Gastrocnemius medialis (tissue), 4 donors: ENCODE measurements at regions not wholly inside any gene's neighbourhood (a gene's known extent, or its start where the extent isn't known, plus 50 kb on each side); places are given as distances from the start of the nearest gene placed in this dataset.

ENCODE experiments used
- ATAC-seq, 2 donors: fragments of 150-250 bp; one replicate each; pipeline ENCODE4 v1.9.1; 2016
- DNase-seq, 2 donors: peaks; one replicate each; pipeline ENCODE4 v3.0.0-alpha.2; 2019
- H3K27ac ChIP-seq, 4 donors: fragments of 200-600 bp; sonication (generic); 1 replicate in 1 of 4; 2 replicates in 3 of 4; pipeline ENCODE4 v1.5.1; 2016 to 2018; ENCODE audit warnings: mild to moderate bottlenecking in 2 of 4, moderate library complexity in 1 of 4
- H3K27me3 ChIP-seq, 3 donors: fragments of 200-600 bp; sonication (generic) in 2 of 3; 1 replicate in 1 of 3; 2 replicates in 2 of 3; pipeline versions ENCODE4 v1.5.1 to v1.6.0; 2016 to 2019; ENCODE audit warnings: mild to moderate bottlenecking in 1 of 3, moderate library complexity in 1 of 3
- H3K36me3 ChIP-seq, 2 donors: fragments of 200-600 bp; sonication (generic) in 1 of 2; one replicate each; pipeline ENCODE4 v1.5.1; 2017 to 2018
- H3K4me1 ChIP-seq, 2 donors: fragments of 200-600 bp; sonication (generic) in 1 of 2; one replicate each; pipeline ENCODE4 v1.5.1; 2016 to 2017; ENCODE audit warnings: mild to moderate bottlenecking in 2 of 2
- H3K4me3 ChIP-seq, 4 donors: fragments of 200-600 bp; sonication (generic) in 3 of 4; 1 replicate in 1 of 4; 2 replicates in 3 of 4; pipeline ENCODE4 v1.5.1; 2016 to 2019; ENCODE audit warnings: mild to moderate bottlenecking in 2 of 4
- H3K9me3 ChIP-seq, 3 donors: fragments of 200-600 bp; sonication (generic) in 2 of 3; 1 replicate in 1 of 3; 2 replicates in 2 of 3; pipeline ENCODE4 v1.5.1; 2016 to 2019
- POLR2A ChIP-seq, 2 donors: fragments of 450-650 bp; IDR thresholded peaks; one replicate each; pipeline ENCODE4 v1.6.1; 2017; ENCODE audit warnings: antibody characterized with exemption in 2 of 2, mild to moderate bottlenecking in 2 of 2, moderate library complexity in 2 of 2
- in situ Hi-C, 4 donors: fragments of 200-750 bp; cut with MboI; loops; one replicate each; pipeline versions ENCODE4 v1.15.0 to v1.8.0; 2017; ENCODE audit warnings: low sequenced_read_pairs in 4 of 4
- intact Hi-C: fragments of 100-400 bp; cut with DNase I; formaldehyde crosslinking; loops from one replicate; pipeline ENCODE4 v1.15.1; 2023; ENCODE audit warnings: low total_unique reads
- TF ChIP-seq, protein P1 (sequence below), 5 experiments: fragments of 450-650 bp in 3 of 5; fragments of 200-600 bp in 2 of 5; sonication (generic) in 2 of 5; IDR thresholded peaks in 4 of 5; conservative IDR thresholded peaks in 1 of 5; 1 replicate in 4 of 5; 2 replicates in 1 of 5; pipeline ENCODE4 v1.5.1; 2016 to 2019; ENCODE audit warnings: antibody characterized with exemption in 5 of 5, mild to moderate bottlenecking in 3 of 5, moderate library complexity in 3 of 5

GRCh38 chr2:217220228-217221013 lies 360.6 kb upstream of the TNP1 start:
- Histone ChIP-seq H3K27ac (no peak overlapping the region), H3K36me3 (no peaks in the 10 kb centered on the region), H3K9me3 (no peaks in the 10 kb centered on the region), H3K4me1 (peaks cover 10% of the 10 kb centered on the region in 2 donors), H3K27me3 (no peaks in the 10 kb centered on the region), H3K4me3 (no peak overlapping the region)
- ATAC-seq (peak; percentile 49), DNase-seq (no peak)
- in situ Hi-C loops, result no loop called here
- no peak for TF ChIP-seq POLR2A (IDR thresholded peaks at IDR 0.05)
- TF ChIP-seq, protein P1, sequence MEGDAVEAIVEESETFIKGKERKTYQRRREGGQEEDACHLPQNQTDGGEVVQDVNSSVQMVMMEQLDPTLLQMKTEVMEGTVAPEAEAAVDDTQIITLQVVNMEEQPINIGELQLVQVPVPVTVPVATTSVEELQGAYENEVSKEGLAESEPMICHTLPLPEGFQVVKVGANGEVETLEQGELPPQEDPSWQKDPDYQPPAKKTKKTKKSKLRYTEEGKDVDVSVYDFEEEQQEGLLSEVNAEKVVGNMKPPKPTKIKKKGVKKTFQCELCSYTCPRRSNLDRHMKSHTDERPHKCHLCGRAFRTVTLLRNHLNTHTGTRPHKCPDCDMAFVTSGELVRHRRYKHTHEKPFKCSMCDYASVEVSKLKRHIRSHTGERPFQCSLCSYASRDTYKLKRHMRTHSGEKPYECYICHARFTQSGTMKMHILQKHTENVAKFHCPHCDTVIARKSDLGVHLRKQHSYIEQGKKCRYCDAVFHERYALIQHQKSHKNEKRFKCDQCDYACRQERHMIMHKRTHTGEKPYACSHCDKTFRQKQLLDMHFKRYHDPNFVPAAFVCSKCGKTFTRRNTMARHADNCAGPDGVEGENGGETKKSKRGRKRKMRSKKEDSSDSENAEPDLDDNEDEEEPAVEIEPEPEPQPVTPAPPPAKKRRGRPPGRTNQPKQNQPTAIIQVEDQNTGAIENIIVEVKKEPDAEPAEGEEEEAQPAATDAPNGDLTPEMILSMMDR (IDR thresholded peaks at IDR 0.05 in 4 of 5, conservative IDR thresholded peaks at IDR 0.05 in 1 of 5), result no peak
- intact Hi-C loops, result no loop called here

DNA sequence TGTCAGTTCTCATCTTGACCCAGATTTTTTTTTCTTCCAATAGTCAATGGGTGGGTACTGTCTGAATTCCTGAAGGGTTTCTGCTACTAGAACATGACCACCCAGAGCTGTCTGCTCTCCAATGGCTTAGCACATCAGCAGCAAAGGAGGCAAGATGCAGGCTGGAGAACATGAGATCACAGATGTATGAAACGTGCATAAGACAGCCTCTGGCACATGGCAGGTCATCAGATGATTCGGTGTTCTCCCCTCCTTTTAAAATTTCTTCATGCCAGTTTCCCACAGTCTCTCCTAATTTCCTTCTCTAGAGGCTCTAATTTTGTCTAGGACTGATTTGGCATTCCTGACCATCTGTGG lies 359.3 kb upstream of the TNP1 start:
- Histone ChIP-seq H3K27ac (no peak overlapping the region), H3K27me3 (no peaks in the 10 kb centered on the region), H3K9me3 (no peaks in the 10 kb centered on the region), H3K4me3 (no peak overlapping the region), H3K4me1 (peaks cover 10% of the 10 kb centered on the region in 2 donors), H3K36me3 (no peaks in the 10 kb centered on the region)
- in situ Hi-C loops (no loop called here), intact Hi-C loops (no loop called here)
- DNase-seq, result no peak
- no peak for TF ChIP-seq POLR2A (IDR thresholded peaks at IDR 0.05)
- TF ChIP-seq, protein P1 (IDR thresholded peaks at IDR 0.05 in 4 of 5, conservative IDR thresholded peaks at IDR 0.05 in 1 of 5), result no peak
- no peak for ATAC-seq

DNA sequence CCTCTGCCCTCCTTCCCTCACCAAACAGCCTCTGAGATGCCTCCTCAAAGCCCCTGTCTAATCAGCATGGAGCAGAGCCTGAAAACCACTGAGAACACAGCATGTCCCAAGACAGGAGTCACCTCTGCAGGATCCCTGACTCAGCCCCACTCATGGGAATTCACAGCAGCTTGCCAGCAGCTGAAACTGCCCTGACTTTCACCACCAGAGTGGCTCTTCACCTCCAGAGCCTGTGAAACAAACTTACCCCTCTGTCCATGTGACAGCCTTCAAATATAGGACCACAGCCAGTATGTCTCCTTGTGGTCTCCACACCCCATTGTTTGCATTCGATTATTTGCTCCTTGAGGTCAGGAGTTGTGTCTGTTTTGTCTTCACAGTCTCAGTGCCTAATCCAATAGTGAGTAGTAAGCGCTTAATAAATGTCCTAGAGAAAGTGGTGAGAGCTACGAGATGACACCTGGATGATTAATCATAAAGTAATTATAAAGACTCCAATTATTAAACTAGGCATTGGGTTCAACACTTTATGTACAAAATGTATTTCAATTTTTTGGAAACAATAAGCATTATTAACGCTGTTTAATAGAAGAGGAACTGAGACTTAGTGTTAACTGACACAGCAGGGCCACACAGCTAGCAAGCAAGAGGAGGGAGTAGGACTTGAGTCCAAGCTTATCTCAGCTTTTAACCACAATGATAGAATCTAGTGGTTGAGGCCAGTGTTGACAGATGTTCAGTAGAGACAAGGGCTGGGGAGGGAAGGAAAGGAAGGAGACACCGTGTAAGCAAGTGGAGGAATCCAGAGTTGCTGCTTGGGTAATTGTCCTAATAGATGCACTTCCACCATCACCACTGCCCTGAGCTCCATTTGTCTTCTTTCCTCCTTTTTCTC lies 358.7 kb upstream of the TNP1 start:
- in situ Hi-C loops, result no loop called here
- no peak overlapping the region for H3K4me3 ChIP-seq
- H3K9me3 ChIP-seq, result no peaks in the 10 kb centered on the region
- no peaks in the 10 kb centered on the region for H3K27me3 ChIP-seq
- ATAC-seq, result no peak
- peak in 1 of 2 donors; percentile 13 for DNase-seq
- TF ChIP-seq POLR2A (IDR thresholded peaks at IDR 0.05), result no peak
- TF ChIP-seq, protein P1 (IDR thresholded peaks at IDR 0.05 in 4 of 5, conservative IDR thresholded peaks at IDR 0.05 in 1 of 5), result no peak
- H3K36me3 ChIP-seq, result no peaks in the 10 kb centered on the region
- intact Hi-C loops, result no loop called here
- peaks cover 10% of the 10 kb centered on the region in 2 donors for H3K4me1 ChIP-seq
- no peak overlapping the region for H3K27ac ChIP-seq

DNA sequence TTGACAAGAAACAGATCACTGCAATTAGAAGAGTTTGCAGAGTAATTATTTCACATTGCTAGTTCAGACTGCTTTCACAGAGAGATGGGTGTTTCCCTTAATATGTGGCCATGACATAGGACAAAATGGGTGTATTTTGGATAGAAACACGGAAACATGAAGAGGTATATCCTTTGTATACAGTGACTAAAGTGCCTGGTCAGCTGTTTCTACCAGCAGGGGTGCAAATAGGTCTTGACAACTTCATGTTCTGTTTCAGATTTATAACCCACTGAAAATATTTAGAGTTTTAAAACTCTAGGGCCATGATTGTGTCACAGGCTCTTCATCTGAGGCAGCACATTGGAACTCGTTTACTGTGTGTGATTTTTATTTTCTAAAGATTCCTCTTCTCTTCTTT lies 357.1 kb upstream of the TNP1 start:
- in situ Hi-C loops (no loop called here), intact Hi-C loops (no loop called here)
- Histone ChIP-seq H3K27ac (no peak overlapping the region), H3K9me3 (no peaks in the 10 kb centered on the region), H3K27me3 (no peaks in the 10 kb centered on the region), H3K36me3 (no peaks in the 10 kb centered on the region), H3K4me3 (no peak overlapping the region), H3K4me1 (peaks cover 10% of the 10 kb centered on the region in 2 donors)
- TF ChIP-seq POLR2A (IDR thresholded peaks at IDR 0.05), result no peak
- TF ChIP-seq, protein P1 (IDR thresholded peaks at IDR 0.05 in 4 of 5, conservative IDR thresholded peaks at IDR 0.05 in 1 of 5), result no peak
- DNase-seq (no peak), ATAC-seq (no peak)
